Loucy (cell line): ENCODE measurements at regions not wholly inside any gene's neighbourhood (a gene's known extent, or its start where the extent isn't known, plus 50 kb on each side); places are given as distances from the start of the nearest gene placed in this dataset.

ENCODE experiments used
- CTCF ChIP-seq: fragments of 200-600 bp; sonication (generic); conservative IDR thresholded peaks from 2 replicates; pipeline ENCODE4 v1.5.1; 2014; ENCODE audit warnings: mild to moderate bottlenecking, antibody characterized with exemption, low read length
- EZH2phosphoT487 ChIP-seq: fragments of 200-600 bp; IDR thresholded peaks from 2 replicates; pipeline ENCODE4 v1.6.1; 2018; ENCODE audit warnings: antibody characterized with exemption, mild to moderate bottlenecking, moderate library complexity, borderline replicate concordance

GRCh38 chr4:126702747-126703146, 930.0 kb upstream of the INTU start:
- TF ChIP-seq CTCF (no peak), EZH2phosphoT487 (no peak)
